ENCODE measurements at regions not wholly inside any gene's neighbourhood (a gene's known extent, or its start where the extent isn't known, plus 50 kb on each side); places are given as distances from the start of the nearest gene placed in this dataset.

DNA sequence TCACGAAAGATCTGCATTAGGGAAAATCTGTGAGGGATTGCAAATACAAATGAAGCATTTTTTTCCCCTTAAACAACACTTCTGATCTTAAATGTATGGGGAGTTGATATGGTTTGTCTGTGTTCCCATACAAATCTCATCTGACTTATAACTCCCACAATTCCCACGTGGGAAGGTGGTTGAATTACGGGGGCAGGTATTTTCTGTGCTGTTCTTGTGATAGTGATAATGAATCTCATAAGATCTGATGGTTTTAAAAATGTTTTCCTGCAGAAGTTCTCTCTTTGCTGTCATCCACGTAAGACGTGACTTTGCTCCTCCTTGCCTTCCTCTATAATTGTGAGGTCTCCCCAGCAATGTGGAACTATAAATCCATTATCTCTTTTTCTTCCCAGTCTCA, 107.4 kb upstream of the KCNIP4 start:
- TF ChIP-seq, protein P1, sequence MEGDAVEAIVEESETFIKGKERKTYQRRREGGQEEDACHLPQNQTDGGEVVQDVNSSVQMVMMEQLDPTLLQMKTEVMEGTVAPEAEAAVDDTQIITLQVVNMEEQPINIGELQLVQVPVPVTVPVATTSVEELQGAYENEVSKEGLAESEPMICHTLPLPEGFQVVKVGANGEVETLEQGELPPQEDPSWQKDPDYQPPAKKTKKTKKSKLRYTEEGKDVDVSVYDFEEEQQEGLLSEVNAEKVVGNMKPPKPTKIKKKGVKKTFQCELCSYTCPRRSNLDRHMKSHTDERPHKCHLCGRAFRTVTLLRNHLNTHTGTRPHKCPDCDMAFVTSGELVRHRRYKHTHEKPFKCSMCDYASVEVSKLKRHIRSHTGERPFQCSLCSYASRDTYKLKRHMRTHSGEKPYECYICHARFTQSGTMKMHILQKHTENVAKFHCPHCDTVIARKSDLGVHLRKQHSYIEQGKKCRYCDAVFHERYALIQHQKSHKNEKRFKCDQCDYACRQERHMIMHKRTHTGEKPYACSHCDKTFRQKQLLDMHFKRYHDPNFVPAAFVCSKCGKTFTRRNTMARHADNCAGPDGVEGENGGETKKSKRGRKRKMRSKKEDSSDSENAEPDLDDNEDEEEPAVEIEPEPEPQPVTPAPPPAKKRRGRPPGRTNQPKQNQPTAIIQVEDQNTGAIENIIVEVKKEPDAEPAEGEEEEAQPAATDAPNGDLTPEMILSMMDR (IDR thresholded peaks at IDR 0.05; ENCODE audit: low read depth, low read length, poor library complexity, severe bottlenecking), result no peak
- no peak for TF ChIP-seq EZH2phosphoT487 (IDR thresholded peaks at IDR 0.05; ENCODE audit: borderline replicate concordance, low read length)
